Umbilical cord (tissue), 1 donor: ENCODE measurements at regions not wholly inside any gene's neighbourhood (a gene's known extent, or its start where the extent isn't known, plus 50 kb on each side); places are given as distances from the start of the nearest gene placed in this dataset.

Experiments used
- DNase-seq: peaks from one replicate; pipeline ENCODE4 v3.0.0-alpha.2; 2015; ENCODE audit warnings: low spot score

DNA sequence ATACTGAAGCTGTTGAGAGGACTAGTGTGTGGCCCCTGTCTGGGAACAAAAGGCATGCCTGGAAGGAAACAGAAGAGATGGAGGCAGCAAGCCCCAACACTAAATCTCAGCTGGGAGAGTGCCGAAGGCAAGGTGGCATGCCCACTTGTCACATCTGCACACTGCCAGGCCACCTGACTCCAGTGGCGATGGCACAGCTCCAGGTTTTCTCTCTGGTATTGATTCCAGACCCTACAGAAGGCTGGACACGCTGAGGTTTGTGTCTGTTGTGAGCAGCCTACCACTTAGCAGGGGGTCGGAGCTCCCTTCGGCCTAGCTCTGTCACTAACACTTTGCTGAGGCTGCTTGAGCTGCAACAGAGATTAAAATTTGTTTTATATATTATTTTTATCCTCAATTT lies 307.3 kb downstream of the TDRD15 start:
- no peak for DNase-seq

DNA sequence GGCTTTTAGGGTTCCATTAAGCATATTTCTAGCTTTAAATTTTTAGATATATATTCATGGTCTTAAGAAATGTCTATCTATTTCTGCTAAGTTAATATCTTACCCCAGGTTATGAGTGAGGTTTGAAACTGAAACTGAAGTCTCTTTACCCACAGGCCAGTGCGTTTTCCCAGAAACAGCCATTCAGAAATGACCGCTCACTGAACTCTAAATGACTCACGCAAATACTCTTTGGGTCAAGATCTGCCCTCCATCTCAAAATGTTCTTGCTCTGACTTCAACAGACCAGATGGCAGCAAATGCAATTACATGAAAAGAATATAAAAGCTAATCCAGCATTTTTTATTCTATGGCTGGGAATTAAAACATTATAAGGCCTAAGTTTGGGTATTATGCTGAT lies 315.2 kb downstream of the TDRD15 start:
- DNase-seq: peak; percentile 5

DNA sequence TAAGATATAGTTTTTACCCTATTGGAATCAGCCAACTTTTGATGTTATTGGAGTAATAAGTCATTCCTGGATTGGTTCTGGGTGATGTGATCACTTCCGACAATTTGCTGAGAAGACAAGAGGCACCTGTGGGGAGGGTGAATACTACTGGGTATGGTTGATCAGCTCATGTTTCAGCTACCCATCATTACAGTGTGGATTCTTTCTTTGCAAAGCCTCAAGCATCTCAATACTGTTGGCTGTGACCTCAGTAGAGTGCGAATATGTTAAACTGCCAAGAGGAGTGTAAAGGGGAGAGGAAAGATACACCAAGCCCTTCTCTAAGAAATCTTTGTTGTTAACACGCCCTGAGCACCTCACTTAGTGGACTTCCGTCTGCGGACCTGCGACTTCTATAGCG lies 317.7 kb downstream of the TDRD15 start:
- DNase-seq: no peak

DNA sequence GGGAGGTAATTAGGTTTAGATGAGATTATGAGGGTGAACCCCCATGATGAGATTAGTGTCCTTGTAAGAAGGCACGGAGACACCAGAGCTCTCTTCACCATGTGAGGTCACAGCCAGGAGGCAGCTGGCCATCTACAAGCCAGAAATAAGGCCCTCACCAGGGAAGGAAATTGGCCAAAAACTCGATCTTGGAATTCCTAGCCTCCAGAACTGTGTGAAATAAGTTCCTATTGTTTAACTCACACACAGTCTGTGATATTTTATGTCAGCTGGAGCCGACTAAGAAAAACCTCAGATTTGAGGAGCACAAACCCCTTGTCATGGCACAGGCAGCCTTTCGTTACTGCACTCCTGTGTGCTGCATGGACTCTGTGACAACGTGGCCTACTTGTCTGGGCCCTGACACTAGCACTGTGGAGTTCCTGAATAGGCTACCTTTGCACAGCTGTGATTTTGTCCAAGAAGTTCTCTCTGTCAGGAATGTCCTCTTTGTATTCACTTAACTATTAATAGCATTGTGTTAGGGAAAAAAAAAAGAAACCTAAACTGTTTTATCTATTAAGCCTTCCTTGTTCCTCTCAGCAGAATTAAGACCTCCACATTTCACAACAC lies 319.8 kb downstream of the TDRD15 start:
- DNase-seq: no peak

DNA sequence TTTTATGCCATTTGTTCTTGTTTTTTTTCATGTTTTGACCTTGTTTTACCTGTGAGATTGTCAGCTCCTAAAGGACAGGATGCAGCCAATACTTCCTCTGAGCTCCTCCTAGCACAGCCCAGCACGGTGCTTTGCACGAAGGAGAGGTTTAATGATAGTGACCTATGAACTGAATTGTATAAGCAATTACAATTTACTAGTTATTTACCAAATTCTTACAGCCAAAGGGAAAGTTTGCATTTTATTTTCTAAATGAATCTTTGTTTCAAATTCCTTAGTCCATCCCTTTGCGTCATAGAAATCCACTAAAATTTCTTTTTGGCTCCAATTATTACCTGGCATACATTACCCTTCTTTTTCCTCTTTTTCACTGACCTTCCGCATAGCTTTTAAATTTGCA lies 326.1 kb downstream of the TDRD15 start:
- no peak for DNase-seq

DNA sequence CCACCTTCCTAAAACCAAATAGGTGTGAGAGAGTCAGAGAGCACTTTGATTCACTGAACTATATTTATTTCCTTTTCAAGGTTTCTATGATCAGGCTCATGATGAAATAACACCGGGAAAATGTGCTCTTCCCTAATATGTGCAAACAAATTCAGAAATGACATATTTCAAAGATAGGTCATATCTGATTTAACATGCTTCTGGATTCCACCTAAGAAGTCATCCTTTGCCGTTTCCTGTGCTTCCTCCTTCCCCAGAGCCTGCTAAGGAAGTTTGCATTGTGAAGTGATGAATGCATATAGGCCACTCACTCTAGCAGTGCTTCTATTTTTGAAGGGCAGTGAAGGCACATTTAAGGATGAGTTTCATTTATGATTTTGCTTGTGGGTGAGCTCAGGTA lies 327.6 kb downstream of the TDRD15 start:
- DNase-seq: no peak

DNA sequence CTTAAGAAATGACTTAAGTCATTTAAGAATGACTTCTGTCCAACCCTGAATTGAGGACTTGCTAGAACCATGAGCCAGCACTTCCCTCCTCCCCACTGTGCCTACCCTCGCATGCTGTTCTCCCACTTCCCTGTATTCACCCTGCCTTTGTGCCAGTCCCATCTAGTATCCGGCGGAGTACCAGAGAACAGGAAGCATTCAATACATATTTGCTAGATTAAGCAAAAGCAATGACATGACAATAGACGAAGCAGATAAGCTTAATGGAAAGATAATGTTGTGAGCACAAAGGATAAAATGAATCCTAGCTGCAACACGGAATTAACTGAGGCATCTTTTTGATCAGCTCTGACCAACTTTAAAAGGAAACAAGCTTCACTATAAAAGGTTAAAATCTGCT lies 328.5 kb downstream of the TDRD15 start:
- no peak for DNase-seq

DNA sequence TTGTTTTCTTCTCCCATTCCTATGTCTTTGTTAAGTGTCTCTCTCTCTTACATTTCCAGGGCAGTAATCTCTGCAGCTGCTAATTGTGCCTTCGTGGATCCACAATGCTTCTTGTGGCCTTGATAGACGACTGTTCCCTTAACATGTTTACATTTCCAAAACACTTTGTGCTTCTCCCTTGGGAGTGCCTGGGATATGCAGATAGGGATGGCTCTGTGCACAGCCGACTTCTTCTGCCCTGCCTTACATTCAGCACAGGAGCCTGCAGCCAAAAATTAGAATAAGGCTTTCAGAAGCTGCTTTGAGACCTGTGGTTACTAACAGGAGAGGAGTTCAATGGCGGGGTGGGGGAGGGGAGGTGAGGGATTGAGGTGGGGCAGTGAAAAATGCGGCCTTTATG lies 328.9 kb downstream of the TDRD15 start:
- no peak for DNase-seq

DNA sequence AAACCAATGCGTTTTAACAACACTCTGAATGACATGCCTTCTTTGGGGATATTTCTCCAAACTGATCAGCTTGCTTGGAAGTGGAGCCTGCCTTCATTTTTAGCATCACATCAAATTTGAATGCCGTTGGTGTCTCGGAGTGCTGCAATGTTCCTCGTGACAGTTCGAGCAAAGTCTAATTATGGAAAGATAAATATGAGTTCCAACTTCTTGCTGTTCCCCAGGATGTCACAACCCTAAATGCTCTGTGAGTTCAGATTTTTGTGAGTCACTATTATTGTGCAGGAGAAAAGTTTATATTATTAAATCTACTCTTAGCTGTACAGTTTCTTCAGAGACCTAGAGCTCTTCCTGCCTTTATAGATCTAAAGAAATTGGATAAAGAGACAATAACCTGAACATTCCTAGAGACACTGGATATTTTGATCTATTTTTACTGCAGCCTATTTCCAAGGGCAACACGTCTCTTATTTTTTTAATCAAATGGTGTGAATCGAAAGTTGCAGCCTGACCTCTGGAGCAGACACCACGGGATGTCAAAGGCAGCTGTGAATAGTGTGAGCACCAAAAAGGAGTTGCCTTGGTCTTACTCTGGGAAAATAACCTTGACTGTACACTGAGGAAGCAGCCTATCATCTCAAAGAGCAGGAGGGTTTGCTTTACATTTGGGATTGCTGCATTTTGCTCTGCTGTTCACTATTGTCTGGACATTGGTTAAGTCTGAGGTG lies 330.1 kb downstream of the TDRD15 start:
- DNase-seq: no peak

DNA sequence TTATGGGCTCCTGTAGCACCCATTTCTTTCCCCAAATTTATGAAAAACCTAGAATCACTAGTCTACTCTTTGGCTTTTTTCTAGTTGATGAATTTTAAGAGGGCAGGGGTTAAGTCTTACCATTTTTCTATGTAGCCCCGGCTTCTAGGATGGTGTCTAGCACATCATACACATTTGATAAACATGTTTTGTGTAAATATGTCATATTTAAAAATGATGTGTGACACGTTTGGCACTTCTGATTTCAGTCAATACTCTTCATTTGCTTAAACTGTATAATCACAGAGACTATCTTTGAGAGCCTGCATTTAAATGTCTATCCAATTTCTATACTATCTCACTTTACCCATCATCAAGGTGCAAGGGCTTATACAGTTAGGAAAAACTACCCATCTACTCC lies 331.1 kb downstream of the TDRD15 start:
- no peak for DNase-seq

DNA sequence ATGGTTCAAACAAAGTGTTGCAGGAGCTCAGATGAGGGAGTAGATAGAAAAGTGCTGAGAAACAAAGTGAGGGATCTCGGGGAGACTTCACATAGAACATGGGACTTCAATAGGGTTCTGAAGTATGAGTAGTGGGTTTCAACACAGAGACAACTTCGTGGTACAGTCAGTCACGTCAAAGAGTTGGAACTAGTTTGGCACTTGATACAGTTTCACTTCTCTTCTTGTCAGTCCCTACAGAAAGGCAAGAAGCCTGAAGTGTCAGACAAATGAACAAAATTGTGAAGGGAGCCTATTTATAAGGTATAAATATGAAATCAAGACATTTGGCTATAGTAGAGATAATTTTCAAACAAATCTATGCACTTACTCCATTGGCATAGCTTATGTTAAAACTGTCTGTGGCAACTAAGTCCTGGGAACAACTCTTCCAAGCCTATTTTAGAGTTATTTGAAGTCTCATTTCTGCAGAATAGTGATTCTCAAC lies 338.0 kb downstream of the TDRD15 start:
- DNase-seq: no peak

DNA sequence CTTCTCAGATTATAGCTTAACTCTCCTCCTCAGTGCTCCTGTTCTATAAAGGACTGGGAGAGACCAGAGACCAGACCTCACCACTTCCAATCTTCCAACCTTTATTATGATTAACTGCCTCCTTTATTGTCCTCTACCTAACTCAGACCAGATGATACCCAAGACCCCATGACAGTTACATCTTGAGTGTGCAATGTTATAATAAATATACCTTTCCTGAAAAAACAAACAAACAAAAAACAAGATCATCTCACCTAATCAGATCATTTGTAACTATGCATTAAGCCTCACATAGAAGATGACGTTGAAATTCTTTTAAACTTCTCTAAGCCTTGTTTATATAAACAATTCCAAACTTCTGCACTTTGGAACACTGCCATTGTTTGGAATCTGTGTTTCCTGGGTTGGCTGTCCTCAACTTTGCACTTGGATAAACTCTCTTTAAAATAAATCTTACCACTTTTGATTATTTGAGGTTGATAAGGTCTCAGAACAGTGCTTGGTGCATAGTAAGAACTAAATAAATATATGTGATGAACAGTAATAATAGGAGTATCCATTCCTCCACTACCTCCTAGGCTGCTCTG lies 342.7 kb downstream of the TDRD15 start:
- no peak for DNase-seq

DNA sequence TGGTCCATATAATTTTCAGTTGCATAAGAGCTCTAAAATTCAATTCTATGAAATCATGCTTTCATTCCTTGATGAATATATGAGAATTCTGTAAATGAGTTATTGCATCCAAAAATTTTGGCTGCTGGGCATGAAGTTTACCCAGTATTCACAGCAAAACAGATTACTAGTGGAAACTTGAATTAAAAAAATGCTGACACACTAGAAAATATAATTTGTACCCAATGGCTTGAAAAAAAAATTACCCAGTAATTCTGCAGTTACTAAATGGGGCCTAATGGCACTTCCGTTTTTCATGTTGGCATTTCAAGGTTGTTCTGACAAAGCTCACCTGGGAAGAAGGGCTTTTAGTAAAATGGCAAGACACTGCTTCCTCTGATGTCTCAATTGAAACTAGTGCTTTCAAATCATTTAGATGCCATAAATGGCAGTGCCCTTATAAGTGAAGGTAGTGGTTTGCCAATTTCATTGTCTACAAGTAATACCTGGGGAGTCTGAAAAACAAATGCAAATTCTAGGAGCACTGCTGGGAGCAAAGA lies 343.6 kb downstream of the TDRD15 start:
- no peak for DNase-seq

DNA sequence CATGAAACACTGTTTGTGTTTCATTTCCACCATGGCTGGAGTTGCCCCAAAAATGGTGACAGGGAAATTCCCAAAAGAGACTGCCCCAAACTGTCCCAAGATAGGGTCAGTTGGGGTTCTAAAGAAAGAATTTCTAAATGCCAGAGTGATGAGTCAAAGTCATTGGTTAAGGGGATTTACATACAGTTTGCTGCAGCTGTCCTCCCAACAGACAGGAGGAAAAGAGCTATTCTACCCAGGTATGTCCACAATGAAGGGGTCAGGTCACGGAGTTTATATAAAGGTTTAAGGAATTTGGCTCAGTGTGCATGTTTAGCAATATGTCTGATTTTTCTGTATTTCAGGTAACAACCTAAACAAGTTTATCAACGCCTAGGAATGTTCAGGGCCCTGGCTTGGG lies 344.1 kb downstream of the TDRD15 start:
- no peak for DNase-seq

DNA sequence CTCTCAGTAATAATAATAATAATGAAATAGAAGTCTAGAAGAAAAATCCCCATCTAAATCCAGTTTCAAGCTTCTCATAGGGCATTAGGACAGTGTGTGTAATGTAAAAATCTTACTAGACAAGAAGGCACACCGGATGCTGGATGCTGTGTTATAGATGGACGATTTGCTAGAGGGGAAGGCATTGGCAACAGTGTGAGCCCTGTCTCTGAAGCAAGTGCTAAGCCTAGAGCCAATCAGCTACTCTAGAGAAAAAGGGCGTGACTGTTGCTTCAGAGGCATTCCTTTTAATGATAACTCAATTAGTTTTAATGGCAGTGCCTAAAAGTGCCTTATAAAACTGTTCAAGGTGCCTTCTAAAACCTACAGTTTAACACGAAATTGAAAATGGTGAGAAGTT lies 344.9 kb downstream of the TDRD15 start:
- DNase-seq: no peak

DNA sequence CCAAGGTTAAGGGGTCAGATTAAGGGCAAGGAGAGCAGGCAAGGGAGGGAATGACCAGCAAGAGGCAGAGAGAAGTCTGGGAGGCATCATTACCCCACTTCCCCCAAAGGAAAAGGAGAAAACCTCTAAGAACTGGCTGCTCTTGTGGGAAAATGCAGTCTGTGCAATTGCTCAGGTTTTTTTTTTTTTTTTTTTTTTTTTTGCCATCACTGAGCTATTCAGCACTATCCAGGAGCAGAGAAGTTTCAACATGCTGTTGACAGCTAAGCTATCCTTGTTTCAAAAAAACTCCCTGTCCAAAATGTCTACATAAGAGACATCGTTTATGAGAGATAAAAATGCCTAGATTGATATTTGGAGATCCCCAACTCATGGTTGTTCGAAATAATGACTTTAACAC lies 345.4 kb downstream of the TDRD15 start:
- DNase-seq: peak; percentile 1

DNA sequence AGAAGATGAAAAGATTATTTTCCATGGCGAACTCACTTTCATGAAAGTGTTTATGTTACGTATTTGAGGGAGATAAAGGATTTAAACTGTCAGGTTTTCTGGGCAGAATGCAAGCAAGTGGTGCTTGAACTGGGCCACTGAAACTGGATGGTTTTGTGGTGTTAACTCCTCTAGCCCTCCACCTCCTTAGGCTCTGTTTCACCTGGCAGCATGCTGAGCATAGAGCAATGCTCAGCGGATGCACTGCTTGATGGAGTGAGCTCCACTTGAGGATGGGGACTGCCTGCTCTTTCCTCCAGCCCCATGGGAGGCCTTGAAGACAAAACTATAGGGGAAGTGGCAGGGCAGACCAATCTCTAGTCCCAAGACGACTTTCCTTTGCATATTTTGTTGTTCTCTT lies 345.8 kb downstream of the TDRD15 start:
- DNase-seq: no peak

DNA sequence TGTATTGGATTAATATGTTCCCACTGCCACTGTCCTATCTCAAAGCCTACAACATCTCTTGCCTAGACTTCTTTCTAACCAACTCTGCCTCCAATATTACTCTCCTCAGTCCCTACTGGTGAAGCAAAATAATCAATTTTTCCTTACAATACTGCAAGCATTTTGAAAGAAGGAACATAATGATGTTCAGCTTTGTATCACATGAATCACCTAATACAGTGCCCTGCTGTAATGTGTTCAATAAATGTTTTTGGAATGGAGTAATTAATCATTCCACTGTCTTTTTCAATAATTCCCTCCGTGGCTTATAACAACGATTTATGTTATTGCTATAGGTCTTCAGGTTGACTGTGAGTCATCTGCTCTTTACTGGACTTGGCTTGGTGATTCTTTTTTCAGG lies 356.4 kb downstream of the TDRD15 start:
- no peak for DNase-seq

DNA sequence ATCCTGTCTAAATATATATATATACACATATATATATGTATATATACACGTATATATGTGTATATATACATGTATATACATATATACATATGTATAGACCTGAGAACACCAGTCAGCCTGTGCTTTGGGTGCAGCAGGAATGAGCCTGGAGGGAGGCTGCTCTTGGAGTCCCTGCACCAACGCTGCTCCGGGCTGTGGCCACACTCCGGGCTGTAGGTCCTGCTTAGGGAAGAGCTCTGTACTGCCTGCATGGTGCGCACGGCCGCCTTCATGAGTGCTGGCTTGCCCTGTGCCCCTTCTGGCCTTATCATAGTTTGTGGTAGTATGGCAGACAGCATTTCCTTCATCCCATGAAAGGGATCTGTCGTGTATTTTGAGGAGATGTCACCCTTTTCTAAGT lies 360.9 kb downstream of the TDRD15 start:
- DNase-seq: no peak

DNA sequence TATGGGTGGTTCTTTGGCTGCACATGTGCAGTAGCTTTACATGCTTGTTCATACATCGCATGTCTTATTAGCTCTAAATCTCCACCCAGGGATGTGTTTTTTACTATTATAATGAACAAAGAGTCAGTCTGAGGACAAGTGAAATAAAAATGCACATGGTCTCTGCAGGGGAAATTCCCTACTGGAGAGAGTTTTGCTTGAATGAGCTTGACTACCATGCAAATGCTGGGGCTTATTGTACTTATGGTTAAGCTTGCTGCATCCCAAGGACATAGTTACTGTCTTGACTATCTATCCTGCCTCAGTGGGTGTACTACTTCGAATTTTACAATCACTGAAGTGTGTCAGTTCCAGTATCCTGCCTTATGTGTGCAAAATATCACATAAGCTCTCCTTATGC lies 362.7 kb downstream of the TDRD15 start:
- DNase-seq: no peak

DNA sequence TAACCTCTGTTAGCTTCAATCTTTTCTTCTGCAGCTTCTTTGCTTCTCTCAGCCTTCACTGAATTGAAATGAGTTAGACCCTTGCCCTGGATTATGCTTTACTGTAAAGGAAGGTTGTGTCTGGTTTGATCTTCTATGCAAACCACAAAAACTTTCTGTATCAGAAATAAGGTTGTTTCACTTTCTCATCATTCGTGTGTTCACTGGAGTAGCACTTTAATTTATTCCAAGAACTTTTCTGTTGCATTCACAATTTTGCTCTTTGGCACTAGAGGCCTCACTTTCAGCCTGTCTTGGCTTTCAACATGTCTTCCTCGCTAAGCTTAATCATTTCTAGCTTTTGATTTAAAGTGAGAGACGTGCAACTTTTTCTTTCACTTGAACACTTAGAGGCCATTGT lies 365.3 kb downstream of the TDRD15 start:
- no peak for DNase-seq

DNA sequence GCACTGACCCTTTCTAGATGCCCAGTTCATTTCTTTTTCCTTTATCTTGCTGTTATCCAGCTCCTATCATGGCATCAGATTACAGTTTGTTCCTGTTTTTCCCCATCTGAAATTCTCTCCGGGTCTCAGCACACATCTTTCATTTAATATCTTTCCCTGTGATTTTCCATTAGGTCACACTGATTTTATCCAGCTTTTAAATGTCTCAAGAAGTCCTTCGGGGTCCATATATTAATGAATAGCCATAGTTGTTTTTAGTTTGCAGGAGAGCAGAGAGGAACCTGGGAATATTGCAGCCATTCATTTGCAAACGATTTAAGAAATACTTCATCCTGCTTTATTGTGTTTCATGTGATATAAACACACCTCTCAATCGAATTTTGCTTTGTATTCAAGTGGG lies 374.2 kb downstream of the TDRD15 start:
- no peak for DNase-seq

DNA sequence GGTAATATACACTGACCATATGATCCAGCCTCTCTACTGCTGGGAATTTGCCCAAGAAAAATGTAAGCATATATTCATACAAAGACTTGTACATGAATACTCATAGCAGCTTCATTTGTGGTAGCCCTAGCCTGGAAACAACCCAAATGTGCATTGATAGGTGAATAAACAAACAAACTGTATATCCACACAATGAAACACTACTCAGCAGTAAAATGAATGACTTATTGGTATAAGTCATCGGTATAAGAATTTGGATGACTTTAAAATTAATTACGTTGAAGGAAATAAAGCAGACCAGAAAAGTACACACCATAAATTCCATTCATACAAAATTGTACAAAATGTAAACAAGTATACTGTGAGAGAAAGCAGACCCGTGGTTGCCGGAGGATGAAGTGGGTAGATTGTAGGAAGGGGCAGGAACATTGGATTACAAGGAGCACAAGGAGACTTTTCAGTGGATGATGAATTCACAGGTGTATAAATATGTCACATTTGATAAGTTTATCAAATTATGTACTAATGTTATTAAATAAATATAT lies 376.7 kb downstream of the TDRD15 start:
- no peak for DNase-seq
